NCI-H1105 treated with DMSO at 0.1 percent for 48 hours (cell line): ENCODE measurements at regions not wholly inside any gene's neighbourhood (a gene's known extent, or its start where the extent isn't known, plus 50 kb on each side); places are given as distances from the start of the nearest gene placed in this dataset.

Source experiments
- DNase-seq: peaks from one replicate; lab custom pipeline; 2025; lab: John Stamatoyannopoulos, UW

DNA sequence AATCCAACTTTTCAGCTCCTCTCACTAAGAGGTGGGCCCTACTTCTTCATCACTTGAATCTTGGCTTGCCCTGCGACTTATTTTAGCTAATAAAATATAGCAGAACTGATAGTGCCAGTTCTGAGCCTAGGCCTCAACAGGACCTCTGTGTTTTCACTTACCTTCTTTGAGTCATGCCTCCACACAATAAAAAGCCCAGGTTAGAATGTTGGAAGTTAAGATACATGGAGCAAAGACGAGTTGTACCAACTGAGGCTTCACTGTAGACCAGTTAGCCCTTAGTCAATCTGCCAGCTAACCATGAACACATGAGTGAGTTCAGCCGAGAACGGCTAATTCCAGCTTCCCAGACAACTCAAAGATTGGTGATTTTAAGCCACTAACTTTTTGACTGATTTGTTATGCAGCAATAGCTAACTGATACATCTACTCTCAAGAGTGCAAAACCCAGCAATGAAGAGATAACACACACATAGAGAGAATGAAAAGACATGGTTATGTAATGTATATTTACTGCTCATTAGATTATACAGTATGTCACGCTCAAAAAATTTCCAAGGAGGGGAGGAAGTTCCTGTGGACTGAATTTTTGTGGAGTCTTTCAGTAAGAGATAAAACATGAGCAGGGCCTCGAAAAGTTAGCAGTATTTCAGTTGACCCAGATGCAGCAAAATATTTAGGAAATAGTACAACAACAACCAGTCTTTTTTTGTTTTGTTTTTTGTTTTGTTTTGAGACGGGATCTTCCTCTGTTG, 181.1 kb downstream of the MYCN start:
- no peak for DNase-seq

DNA sequence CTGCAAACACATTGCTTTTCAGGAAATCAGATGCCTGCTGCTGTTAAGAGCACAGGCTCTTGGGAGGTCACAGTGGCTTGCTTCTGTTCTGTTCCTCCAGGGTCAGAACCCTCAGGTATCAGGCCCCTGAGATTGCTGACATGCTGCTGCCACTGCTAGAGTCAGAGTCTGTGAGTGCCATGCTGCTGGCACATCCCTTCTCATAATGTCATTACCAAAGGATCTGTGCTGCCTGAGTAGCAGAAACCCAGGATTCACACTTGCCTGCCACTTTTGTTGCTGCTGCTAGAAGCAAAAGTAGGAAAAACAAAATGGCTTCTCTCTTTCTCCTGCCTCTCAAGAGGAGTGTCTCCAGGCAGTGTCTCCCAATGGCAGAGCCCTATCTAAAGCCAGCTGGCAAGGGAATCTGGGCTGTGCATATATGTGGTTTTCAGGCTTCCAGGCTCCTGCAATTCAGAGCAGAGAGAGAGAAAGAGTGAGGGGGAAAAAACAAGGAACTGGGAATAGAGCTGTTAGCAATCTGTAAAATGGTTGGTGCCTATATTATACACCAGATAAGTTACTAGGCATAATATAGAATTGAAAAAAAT, 180.3 kb downstream of the MYCN start:
- no peak for DNase-seq

DNA sequence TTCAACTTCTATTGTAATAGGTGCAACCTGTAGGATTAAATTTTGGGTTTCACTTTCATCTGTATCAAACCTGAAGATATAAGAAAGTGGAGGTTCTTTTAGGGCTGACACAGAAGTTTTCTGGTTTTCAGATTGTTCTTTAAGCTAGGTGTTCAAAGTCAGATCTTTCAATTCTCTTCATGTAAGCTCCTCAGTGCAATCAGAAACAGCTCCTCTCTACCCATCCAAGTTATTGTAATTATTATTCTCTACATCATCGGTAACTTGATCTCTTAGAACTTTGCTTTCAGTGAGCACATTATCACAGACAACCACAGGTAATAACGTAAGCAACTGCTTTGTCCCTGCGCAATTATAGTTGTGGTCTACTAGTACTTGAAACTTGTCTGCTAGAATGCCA, 179.4 kb downstream of the MYCN start:
- peak; percentile 2 for DNase-seq

DNA sequence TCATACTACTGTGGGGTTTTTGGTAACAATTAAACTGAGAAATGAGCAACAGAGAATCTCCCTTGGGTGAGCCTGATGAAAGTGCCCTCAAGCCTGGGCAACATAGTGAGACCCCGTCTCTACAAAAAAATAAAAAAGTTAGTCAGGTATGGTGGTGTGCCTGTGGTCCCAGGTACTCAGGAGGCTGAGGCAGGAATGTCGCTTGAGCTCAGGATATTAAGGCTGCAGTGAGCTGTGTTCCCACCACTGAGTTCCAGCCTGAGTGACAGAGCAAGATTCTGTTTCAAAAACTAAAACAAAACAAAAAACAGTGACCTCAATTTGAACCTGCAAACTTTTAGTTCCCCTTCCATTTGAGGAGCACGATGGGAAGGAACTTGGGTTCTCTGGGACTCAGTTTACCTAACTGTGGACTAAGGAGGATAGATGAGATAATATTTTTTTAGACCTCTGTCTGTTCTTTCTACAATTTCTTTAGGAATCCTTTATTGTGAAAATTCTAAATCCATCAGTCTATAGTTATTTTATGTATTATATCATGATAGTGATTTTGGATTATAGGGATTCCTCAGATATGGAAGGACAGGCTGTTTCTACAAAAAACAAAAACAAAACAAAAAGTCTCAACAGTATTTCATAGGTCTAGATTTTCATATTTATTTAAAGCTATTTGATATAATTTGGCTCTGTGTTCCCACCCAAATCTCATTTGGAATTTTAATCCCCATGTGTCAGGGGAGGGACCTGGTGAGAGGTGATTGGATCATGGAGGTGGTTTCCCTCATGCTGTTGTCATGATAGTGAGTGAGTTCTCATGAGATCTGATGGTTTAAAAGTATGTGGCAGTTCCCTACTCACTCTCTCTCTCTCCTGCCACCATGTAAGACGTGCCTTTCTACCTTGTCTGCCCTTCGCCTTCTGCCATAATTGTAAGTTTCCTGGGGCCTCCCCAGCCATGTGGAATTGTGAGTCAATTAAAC, 178.6 kb downstream of the MYCN start:
- DNase-seq = no peak

DNA sequence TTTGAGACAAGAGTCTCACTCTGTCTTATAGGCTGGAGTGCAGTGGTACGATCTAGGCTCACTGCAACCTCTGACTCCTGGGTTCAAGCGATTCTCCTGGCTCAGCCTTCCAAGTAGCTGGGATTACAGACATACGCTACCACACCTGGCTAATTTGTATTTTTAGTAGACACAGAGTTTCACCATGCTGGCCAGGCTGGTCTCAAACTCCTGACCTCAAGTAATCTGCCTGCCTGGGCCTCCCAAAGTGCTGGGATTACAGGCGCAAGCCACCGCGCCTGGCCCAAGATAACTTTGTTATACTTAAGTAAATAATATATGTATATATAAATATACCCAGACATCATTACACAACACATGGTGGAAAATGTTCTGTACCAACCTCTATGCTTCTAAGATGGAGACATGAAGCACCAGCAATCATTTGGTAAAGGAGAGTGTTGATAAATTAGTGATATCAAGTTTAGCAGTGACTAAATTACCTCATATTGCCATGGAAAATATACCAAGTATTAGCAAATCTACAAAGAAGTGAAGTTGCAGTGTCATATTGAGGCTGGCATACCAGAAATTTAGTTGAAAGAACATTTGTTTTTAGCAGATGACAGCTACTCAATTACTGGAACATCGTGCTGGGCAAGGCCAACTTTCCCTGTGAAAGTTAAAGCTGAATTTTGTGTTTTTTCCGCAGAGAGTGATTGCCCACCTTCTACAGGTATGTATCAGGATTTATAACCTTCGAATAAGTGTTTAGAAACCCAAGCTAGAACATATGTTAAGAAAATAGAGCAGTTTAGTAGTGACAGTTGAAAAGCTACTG, 177.7 kb downstream of the MYCN start:
- DNase-seq = no peak

DNA sequence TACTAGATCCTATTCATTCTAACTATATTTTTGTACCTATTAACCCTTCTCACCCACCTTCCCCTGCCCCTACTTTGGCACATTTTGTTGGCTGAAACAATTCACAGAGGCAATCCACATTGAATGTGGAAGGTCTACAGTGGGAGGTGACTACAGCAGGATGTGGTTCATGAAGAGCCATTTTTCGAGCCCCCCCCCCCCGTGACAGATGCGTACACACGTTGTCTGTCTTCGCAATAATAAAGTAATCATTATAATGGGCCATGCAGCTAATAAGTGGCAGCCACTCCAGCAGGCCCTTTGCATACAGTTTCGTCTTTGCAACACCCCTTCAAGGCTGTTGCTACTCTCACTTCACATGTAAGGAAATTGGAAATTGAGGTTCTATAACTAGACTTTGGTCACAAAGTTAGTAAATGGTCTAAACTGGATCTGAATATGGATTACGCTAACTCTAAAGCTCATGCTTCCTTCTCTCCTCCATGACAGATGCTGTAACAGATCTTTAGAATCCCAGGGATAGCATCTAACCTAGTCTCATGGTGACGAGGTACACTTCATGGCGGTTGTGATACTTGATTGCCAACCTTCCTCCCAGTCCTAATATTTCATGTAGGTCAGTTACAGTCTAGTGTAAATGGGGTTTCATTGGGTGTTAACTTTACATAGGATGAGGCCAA, 176.8 kb downstream of the MYCN start:
- no peak for DNase-seq

DNA sequence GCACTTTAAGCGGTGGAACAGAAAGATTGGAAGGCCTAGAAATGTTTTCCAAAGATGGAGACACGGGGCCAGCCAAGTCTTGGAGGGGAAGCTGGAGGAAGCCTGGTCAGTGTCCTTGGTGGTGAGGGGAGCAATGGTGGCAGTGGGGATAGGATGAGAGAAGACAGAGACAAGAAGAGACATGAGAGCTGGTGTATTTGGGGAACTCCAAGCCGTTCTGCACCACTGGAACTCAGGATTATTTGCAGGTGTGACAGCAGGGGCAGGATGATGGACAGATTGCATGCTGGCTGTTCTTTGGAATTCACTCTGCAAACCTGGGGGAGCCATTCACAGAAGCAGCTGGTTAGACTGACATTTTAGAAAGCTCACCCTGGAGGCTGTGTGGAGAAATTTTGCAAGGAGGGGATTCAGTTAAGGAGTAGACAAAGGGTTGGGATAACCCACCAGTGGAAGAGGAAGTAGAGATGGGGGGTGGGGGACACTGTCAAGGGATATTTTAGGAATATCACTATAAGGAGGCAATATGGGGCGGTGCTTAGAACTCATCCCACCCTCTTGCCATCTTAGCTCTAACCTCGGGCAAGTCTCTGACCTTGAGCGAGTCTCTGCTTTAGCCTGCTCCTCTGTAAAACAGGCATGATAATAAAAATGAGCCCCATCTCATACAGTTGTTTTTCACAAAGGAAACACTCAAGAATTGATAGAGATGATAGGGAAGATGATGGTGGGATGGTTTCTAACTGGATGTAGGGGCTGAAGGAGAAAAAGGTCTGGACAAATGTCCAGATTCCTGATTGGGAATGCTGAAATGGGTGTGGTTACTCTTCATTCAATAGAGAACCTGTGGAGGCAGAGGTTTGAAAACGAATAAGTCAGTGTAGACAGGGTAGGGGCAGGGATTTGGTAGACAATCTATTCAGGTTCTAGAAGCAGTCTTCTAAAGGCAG, 175.8 kb downstream of the MYCN start:
- no peak for DNase-seq

DNA sequence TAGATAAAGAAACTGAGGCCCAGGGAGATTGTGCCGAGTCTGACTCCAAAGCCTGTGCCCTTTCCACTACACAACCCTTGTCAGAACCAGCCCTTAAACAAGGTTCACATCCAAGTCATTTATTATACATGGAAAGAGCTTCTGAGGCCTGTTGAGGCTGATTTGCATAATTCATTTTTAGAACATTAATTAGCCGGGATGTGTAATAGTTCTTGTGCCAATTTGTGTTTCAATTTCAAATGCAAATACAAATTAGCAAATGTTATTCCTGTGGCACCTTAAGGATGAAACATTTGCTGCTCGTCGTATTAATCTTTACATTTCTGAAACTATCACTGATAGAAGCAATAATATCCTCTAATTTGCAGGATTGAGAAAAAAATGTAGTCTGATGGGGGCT, 174.9 kb downstream of the MYCN start:
- DNase-seq = no peak

DNA sequence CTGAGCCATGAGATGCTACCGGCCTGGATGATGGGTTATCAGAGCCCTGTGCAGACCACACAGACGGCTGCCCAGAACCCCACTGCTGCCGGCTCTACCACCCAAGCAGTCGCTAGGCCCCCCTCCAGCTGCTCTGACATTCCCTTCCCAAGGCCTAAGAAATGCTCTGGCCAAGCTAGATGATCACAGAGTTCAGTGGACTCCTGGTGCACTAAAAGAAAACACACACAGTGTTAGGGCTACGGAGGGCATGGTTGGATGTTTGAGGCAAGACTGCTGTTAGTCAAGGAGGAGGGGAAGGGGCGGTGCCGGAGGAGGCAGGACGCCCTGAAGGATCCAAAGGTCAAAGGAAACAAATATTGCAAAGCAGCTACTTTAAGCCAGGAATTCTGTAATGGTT, 174.5 kb downstream of the MYCN start:
- no peak for DNase-seq

DNA sequence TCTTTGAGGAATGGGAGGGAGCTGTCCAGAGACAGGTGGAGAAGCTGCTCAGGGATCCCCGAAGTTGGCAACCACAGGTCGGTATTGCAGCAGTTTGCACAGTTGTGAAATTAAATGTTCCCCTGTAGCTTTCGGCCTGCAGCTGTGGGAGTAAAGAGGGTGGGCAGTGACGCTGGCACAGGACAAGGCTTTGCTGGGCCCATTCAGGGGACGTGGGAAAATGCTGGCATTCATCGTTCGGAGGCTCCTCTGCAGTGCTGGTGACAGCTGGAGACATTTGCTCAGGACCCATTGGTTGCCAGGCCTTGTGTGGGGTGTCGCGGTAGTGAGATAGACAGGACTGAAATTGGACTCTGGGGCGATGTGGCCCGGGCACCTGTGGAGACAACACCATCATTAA, 173.7 kb downstream of the MYCN start:
- DNase-seq = no peak

DNA sequence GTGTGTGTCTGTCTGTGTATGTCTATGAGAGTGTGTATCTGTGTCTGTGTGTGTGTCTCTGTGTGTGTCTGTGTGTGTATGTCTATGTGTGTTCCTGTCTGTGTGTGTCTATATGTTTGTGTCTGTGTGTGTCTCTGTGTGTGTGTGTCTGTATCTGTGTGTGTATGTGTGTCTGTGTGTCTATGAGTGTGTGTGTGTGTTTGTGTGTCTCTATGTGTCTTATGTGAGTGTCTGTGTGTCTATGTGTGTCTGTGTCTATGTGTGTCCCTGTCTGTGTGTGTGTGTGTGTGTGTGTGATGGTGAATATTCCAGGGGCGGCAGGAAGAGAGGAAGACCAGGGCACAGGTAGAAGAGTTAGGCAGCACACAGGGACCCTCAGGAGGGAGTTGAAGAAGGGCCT, 173.2 kb downstream of the MYCN start:
- DNase-seq = no peak

DNA sequence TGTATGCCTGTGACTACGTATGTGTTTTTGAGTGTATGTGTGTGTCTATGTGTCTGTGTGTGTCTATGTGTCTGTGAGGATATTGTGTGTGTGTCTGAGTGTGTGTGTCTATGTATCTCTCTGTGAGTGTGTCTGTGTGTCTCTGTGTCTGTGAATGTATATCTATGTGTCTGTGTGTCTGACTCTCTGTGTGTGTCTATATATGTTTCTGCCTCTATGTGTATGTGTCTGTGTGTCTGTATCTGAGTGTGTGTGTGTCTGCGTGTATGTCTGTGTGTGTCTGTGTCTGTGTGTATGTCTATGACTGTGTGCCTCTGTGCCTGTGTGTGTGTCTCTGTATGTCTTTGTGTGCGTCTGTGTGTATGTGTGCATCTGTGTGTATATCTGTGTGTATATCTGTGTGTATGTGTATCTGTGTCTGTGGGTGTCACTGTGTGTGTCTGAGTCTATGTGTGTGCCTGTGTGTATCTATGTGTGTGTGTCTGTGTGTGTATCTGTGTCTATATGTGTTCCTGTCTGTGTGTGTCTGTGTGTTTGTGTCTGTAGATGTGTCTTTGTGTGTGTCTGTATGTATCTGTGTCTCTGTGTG, 172.7 kb downstream of the MYCN start:
- no peak for DNase-seq

DNA sequence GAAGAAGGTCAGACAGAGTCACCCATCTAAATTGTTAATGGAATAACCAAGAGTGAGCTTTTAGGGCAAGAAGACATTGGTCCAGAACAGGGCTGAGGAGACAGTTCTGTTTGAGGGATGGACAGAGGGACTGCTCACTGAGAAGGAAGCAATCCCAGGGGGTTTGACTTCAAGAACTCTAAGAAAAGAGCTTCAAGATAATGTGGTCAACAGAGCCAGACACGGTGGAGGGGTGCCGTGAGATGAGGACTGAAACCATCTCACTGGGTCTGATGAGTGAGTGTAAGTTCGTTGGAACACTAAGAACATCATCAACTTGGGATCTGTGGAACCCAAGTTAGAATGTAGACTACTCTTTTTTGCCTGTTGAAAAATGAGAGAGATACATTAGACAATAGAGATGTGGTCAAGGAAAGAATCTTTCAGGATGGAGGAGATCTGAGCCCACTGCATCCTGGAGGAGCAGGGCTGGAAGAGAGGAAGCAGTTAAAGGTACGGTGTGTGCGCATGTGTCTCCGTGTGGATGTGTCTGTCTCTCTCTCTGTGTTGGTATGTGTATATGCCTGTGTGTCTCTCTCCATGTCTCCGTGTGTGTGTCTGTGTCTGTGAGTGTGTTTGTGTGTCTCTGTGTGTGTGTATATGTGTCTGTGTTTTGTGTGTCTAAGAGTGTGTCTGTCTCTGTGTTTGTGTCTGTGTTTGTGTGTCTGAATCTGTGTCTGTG, 172.1 kb downstream of the MYCN start:
- no peak for DNase-seq

DNA sequence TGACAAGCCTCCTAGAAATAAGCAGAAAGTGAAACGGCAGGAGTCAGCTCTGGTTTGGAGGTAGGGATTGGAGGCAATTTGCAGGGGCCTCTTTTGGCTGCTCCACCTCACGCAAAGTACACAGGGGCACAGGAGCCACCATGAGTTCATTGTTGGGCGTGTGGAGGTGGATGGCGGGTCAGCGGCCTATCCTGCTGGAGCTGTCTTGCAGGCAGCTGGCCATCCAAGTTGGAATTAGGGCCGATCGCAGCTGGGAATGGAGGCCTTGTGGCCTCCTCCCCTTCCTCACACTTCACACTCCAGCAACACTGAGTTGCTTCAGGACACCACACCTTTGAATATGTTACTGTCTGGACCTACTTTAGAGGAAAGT, 171.5 kb downstream of the MYCN start:
- DNase-seq = no peak

DNA sequence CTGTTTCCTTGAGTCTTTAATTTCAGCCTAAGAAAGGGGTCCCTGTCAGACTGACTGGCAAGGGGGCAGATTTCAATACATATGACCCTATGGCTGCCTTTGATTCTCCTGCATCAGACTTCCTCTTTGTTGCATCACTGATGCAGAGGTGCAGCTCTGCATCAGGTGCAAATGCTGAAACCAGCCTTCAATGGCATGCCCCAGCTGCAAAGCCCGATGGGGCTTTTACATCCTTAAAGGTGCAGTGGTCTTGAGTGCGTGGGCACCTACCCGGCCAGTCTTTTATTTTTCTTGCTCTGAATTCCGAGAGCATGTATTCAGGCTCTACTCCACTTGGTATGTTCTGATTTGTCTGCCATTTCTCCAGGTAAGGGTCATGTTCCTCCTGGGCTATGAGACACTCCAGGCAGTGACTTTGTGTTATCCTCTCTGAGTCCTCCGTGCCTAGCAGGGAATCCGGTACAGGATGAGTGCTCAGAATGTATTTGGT, 169.5 kb downstream of the MYCN start:
- DNase-seq = no peak

DNA sequence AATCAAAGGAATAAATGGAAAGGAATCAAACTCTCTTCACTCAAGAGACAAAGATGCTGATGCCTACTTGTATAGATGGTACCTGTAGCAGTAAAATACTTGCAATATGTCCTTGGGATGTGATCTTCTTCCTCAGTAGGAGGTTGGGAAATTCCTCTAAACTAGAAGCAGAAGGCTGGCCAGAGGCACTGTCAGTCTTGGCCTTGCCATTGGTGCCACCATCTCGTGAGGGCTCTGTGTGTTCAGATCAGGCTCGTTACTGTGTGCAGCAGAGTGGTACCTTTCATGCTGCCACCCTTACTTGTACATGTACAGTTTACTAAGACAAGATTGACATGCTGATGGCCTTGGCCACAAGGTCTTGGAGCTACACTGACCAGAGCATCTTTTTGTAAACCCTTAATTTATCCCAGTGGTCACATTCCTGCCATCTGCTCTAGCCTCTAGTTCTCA, 169.0 kb downstream of the MYCN start:
- no peak for DNase-seq

DNA sequence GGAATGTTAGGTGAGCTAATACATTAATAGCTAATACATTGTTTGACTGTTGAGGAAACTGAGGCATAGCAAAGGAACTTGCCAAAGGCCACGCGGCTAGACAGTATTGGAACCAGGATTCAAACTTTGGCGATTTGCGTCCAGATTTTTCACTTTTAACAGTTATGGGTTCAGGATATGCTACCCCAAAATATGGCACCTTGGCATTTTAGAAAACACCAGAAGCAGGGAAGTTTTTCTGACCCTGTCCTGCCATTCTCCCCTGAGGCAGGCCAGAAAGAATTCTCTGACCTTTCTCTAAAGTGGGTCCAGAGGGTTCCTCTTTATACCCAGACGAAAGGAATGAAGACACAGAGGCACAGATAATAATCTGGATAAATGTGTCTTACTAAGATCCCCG, 166.9 kb downstream of the MYCN start:
- DNase-seq = no peak

DNA sequence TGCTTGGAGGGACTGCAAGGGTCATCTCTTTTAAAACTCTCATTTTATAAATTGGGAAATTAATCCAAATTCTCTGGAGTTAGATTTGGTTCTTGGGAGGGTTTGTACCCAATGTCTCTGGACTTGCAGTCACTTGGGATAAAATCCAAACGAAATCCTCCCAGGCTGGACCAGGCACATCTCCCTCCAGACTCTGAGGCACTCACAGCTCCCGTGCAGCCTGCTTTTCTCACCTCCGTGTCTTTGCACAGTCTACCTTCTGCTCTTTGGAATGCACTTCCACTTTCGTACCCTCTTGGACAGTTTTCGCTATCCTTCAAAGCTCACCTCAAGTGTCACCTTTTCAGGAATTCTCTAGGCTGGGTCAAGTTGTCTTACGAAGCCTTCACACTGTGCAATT, 166.3 kb downstream of the MYCN start:
- no peak for DNase-seq

DNA sequence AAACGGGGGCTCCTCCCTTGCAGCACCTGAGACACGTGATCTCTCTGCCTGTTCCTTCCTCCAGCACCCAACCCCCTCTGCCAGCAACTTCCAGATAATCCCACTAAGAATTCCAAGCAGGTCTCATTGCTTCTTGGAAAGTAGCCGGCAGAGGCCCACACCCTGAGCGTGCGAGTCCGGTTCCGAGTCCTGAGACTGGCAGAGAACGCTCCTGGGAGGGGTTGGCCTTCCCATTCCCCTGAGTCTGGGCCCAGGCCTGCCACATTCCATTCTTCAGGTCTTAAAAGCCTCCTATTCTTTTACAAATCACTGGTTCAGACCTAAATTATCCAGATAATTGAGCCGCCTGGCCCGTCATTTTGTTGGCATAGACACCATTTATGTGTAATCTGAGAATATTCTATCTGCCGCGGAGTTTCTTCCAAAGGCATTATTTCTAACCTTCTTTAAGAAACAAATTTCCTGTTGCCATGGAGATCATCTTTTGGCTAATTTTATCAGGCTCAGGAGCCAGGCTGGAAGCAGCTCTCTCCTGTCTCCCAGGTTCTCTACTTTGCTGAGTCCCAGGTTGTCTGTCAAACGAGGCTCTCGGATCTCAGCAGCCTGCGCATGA, 165.4 kb downstream of the MYCN start:
- no peak for DNase-seq
